ENCODE measurements at regions not wholly inside any gene's neighbourhood (a gene's known extent, or its start where the extent isn't known, plus 50 kb on each side); places are given as distances from the start of the nearest gene placed in this dataset.

DNA sequence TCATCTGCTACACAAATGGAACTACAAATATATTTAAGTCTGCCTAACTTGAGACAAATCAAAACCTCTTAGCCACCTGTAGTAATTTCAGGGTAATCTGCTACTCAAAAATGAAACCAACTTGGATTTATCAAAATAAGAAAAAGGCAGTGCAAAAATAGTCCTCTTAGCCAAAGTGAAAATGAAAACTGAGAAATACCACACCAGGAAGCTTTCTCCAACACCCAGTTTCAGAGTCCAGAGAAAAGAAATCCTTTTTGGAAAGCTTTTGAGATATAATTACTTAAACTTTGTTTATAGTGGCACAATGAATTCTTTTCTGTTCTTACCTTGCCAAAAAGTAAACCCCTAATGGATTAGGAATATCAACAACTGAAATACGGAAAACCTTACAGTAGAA is 990.4 kb downstream of the EFNA5 start:
- peak overlapping the region; percentile 68 for H3K4me2 ChIP-seq (ENCODE audit: low read length)
- no peaks in the 10 kb centered on the region for H3K27me3 ChIP-seq (ENCODE audit: control insufficient read depth, insufficient read depth, low read length)
- H3K4me1 ChIP-seq (ENCODE audit: control insufficient read depth, insufficient read depth, low read length): no peaks in the 10 kb centered on the region
- H3K9ac ChIP-seq (ENCODE audit: low read depth, low read length): peak overlapping the region; percentile 38
- no peaks in the 10 kb centered on the region for H3K36me3 ChIP-seq (ENCODE audit: insufficient read depth, low read length)
- H3K4me3 ChIP-seq (ENCODE audit: low read length): peak overlapping the region; percentile 51
- H3K9me3 ChIP-seq (replicated peaks; ENCODE audit: low read length): no peaks in the 10 kb centered on the region

DNA sequence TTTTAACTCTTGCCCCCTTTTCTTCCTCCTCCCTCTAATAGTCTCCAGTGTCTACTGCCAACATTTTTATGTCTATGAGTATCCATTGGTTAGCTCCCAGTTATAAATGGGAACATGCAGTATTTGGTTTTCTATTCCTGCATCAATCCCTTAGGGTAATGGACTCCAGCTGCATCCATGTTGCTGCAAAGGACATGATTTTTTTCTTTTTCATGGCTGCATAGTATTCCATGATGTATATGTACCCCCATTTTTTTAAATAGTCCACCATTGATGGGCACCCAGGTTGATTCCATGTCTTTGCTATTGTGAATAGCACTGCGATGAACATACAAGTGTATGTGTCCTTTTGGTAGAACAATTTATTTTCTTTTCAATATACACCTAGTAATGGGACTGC is 993.7 kb downstream of the EFNA5 start:
- H3K36me3 ChIP-seq (ENCODE audit: insufficient read depth, low read length): no peaks in the 10 kb centered on the region
- H3K9me3 ChIP-seq (replicated peaks; ENCODE audit: low read length): no peaks in the 10 kb centered on the region
- no peak overlapping the region for H3K4me2 ChIP-seq (ENCODE audit: low read length)
- H3K9ac ChIP-seq (ENCODE audit: low read depth, low read length): no peak overlapping the region
- H3K27me3 ChIP-seq (ENCODE audit: control insufficient read depth, insufficient read depth, low read length): no peaks in the 10 kb centered on the region
- H3K4me3 ChIP-seq (ENCODE audit: low read length): no peak overlapping the region
- H3K4me1 ChIP-seq (ENCODE audit: control insufficient read depth, insufficient read depth, low read length): no peaks in the 10 kb centered on the region

DNA sequence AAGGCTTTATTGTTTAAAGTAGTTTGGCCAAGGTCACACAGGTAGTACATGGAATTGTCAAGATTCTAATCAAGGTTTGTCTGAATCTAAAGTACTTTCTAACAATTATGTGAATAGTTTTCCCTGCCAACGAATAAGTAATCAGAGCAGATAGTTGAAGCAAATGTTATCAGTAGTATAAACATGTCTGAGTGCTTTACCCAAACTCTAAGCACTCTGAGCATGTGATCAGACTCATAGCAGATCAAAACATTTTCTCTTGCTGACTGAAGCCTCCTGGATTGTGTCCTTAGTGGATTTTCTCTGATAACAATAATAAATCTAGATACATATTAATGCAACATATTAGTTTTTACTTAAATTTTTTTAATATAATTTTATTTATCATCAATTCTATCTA is 995.0 kb downstream of the EFNA5 start:
- Histone ChIP-seq H3K4me1 (ENCODE audit: control insufficient read depth, insufficient read depth, low read length) (no peaks in the 10 kb centered on the region), H3K9me3 (replicated peaks; ENCODE audit: low read length) (no peaks in the 10 kb centered on the region), H3K9ac (ENCODE audit: low read depth, low read length) (no peak overlapping the region), H3K36me3 (ENCODE audit: insufficient read depth, low read length) (no peaks in the 10 kb centered on the region), H3K4me2 (ENCODE audit: low read length) (no peak overlapping the region), H3K27me3 (ENCODE audit: control insufficient read depth, insufficient read depth, low read length) (no peaks in the 10 kb centered on the region), H3K4me3 (ENCODE audit: low read length) (no peak overlapping the region)

DNA sequence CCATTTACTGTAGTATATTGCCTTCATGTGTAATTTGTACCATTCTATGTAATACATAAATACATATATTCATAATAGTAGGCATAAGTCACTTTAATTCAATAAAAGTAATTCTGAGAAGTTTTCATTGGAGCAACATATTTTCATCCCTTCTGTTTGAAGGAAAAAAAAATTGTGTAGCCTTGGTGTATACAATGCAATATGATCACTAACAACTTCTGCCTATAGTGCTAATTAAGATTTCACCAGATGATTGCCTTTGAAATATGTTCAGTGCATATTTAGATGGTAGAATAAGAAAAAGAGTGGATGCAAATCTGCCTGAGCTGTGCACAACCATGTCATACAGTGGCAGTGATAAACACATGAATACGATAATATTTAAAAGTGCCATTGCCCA is 996.8 kb downstream of the EFNA5 start:
- Histone ChIP-seq H3K9me3 (replicated peaks; ENCODE audit: low read length) (no peaks in the 10 kb centered on the region), H3K27me3 (ENCODE audit: control insufficient read depth, insufficient read depth, low read length) (no peaks in the 10 kb centered on the region), H3K4me2 (ENCODE audit: low read length) (no peak overlapping the region), H3K9ac (ENCODE audit: low read depth, low read length) (no peak overlapping the region), H3K4me3 (ENCODE audit: low read length) (no peak overlapping the region), H3K4me1 (ENCODE audit: control insufficient read depth, insufficient read depth, low read length) (no peaks in the 10 kb centered on the region), H3K36me3 (ENCODE audit: insufficient read depth, low read length) (no peaks in the 10 kb centered on the region)

DNA sequence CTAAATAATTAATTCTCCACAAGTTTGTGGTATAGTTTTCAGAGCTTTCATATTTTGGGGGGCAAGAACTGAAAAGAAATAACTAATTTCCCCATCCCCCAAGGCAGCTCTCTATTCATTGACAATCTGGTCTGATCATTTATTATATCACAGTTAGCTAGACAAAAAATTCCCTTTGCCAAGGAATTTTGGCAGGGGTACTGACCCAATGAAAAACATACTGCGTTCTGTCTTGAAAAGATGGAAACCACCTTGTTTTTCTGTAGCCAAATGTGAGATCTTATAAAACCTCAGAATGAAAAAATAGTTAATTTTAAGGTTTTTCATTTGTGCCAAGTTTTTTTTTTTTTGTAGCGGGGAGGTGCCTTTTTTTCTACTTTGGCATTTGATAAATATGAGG is 1008.9 kb downstream of the EFNA5 start:
- Histone ChIP-seq H3K9me3 (replicated peaks; ENCODE audit: low read length) (no peaks in the 10 kb centered on the region), H3K36me3 (ENCODE audit: insufficient read depth, low read length) (no peaks in the 10 kb centered on the region), H3K4me3 (ENCODE audit: low read length) (no peak overlapping the region), H3K4me2 (ENCODE audit: low read length) (no peak overlapping the region), H3K9ac (ENCODE audit: low read depth, low read length) (no peak overlapping the region), H3K27me3 (ENCODE audit: control insufficient read depth, insufficient read depth, low read length) (no peaks in the 10 kb centered on the region), H3K4me1 (ENCODE audit: control insufficient read depth, insufficient read depth, low read length) (no peaks in the 10 kb centered on the region)

DNA sequence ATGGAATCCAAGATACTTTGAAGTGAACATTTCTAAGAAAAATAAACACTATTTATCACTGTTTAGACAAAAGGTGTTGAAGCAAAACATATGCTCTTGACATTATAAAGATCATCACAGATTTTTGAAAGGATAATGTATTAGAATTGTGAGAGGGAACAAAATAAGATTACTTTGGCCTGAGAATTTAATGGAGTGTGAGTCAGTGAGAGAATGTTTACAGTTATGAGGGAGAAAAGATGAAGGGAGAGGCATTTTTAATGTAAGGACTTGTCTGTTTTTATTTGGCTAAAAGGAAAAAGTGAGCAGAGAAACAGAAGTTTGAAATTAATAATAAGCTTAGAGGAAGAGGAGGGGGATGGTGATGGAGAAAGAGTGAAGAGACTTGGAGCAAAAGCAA is 1010.1 kb downstream of the EFNA5 start:
- H3K9ac ChIP-seq (ENCODE audit: low read depth, low read length): no peak overlapping the region
- H3K9me3 ChIP-seq (replicated peaks; ENCODE audit: low read length): no peaks in the 10 kb centered on the region
- H3K27me3 ChIP-seq (ENCODE audit: control insufficient read depth, insufficient read depth, low read length): no peaks in the 10 kb centered on the region
- no peak overlapping the region for H3K4me2 ChIP-seq (ENCODE audit: low read length)
- no peak overlapping the region for H3K4me3 ChIP-seq (ENCODE audit: low read length)
- H3K4me1 ChIP-seq (ENCODE audit: control insufficient read depth, insufficient read depth, low read length): no peaks in the 10 kb centered on the region
- H3K36me3 ChIP-seq (ENCODE audit: insufficient read depth, low read length): no peaks in the 10 kb centered on the region

DNA sequence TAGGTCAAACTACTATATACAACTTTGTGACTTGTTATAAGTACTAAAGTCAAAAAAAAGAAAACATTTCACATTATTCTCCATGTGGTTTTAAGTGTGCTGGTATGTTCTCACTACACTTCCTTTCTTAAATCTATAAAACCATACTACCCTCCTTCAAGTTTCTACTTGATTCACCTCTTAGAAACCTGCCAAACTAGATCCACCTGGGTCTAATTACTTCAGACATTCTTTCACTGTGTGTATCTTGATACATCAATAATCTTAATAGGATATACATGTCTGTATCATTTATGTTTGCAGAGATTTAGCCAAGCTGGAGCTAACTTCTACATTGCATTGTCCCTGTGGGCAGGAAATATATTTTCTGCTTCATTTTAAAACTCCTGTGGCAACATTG is 1012.6 kb downstream of the EFNA5 start:
- Histone ChIP-seq H3K4me2 (ENCODE audit: low read length) (no peak overlapping the region), H3K36me3 (ENCODE audit: insufficient read depth, low read length) (no peaks in the 10 kb centered on the region), H3K9ac (ENCODE audit: low read depth, low read length) (no peak overlapping the region), H3K9me3 (replicated peaks; ENCODE audit: low read length) (peaks cover 4% of the 10 kb centered on the region), H3K4me3 (ENCODE audit: low read length) (no peak overlapping the region), H3K4me1 (ENCODE audit: control insufficient read depth, insufficient read depth, low read length) (no peaks in the 10 kb centered on the region), H3K27me3 (ENCODE audit: control insufficient read depth, insufficient read depth, low read length) (no peaks in the 10 kb centered on the region)

DNA sequence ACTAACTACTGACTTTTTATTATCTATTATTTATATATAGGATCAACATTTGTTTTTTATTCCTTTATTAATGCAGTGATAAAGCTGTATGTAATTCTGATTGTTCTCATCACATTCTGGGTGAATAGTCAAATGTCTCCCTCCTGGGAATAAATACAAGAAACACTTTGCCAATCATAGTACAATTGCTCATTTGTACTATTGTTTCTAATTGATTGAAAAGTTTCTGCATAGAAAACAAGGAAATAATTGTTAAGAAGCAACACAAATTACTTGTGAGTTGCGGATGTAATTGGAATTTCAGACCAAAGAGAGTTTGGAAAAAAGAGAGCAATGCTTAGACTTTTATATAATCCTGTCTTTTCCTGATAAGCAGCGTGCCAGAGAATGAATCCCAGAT is 1013.9 kb downstream of the EFNA5 start:
- H3K4me3 ChIP-seq (ENCODE audit: low read length): no peak overlapping the region
- H3K4me2 ChIP-seq (ENCODE audit: low read length): no peak overlapping the region
- H3K4me1 ChIP-seq (ENCODE audit: control insufficient read depth, insufficient read depth, low read length): no peaks in the 10 kb centered on the region
- H3K9me3 ChIP-seq (replicated peaks; ENCODE audit: low read length): peaks cover 4% of the 10 kb centered on the region
- H3K9ac ChIP-seq (ENCODE audit: low read depth, low read length): no peak overlapping the region
- H3K36me3 ChIP-seq (ENCODE audit: insufficient read depth, low read length): no peaks in the 10 kb centered on the region
- no peaks in the 10 kb centered on the region for H3K27me3 ChIP-seq (ENCODE audit: control insufficient read depth, insufficient read depth, low read length)

DNA sequence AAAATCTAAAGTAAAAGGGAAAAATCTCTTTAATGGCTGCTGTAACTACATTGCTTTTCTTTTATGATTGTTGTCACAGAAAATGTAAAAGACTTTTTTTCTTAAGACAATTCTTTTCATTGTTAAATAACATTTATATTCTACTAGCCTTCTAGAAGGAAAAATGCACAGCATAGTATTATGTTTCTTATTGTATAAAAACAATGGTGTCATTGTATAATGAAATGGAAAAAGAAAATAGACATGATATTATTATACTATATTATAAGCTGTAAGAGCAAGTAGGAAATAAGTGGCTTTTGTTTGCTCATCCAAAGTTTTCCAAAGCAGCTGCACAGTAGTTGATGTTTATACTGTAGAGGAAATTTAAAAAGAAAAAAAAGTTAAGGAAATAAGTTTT is 1021.7 kb downstream of the EFNA5 start:
- Histone ChIP-seq H3K4me1 (ENCODE audit: control insufficient read depth, insufficient read depth, low read length) (no peaks in the 10 kb centered on the region), H3K9ac (ENCODE audit: low read depth, low read length) (no peak overlapping the region), H3K36me3 (ENCODE audit: insufficient read depth, low read length) (no peaks in the 10 kb centered on the region), H3K4me2 (ENCODE audit: low read length) (no peak overlapping the region), H3K4me3 (ENCODE audit: low read length) (no peak overlapping the region), H3K27me3 (ENCODE audit: control insufficient read depth, insufficient read depth, low read length) (no peaks in the 10 kb centered on the region), H3K9me3 (replicated peaks; ENCODE audit: low read length) (no peaks in the 10 kb centered on the region)

DNA sequence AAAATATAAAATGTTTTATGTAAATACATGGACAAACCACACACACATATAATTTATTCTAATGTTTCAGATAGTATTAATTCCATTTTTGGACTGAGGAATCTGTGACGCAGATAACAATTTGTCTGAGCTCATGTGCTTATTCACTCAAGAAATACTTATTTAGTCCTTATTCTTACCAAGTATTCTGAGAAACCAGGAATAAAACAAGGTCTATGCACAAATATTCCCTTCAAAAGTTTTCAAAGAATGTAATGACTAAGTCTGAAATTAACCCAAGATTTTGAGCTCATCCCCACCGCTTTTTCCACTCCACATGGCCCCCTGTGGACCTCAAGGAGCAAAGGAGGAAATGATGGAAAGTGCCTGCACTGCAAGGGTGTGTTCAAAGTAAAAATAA is 1022.3 kb downstream of the EFNA5 start:
- Histone ChIP-seq H3K36me3 (ENCODE audit: insufficient read depth, low read length) (no peaks in the 10 kb centered on the region), H3K9me3 (replicated peaks; ENCODE audit: low read length) (no peaks in the 10 kb centered on the region), H3K4me3 (ENCODE audit: low read length) (no peak overlapping the region), H3K4me1 (ENCODE audit: control insufficient read depth, insufficient read depth, low read length) (no peaks in the 10 kb centered on the region), H3K4me2 (ENCODE audit: low read length) (no peak overlapping the region), H3K9ac (ENCODE audit: low read depth, low read length) (no peak overlapping the region), H3K27me3 (ENCODE audit: control insufficient read depth, insufficient read depth, low read length) (no peaks in the 10 kb centered on the region)

DNA sequence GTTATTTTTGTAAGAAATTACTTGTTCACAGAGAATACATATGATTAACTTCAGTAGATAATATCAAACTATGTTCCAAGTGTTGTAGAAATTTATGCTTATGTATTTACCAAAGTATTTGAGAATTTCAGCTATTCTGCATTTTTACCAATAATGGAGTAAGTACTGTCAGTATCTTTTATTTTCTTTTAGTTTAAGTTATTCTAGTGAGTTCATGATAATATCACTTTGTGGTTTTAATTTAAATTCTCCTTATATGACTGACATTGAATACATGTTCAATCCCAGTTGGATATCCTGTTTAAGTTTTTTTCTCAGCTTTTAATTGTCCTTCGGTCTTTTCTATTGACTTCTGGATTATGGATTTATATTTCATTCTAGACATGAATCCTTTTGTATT is 1024.6 kb downstream of the EFNA5 start:
- Histone ChIP-seq H3K27me3 (ENCODE audit: control insufficient read depth, insufficient read depth, low read length) (no peaks in the 10 kb centered on the region), H3K9ac (ENCODE audit: low read depth, low read length) (no peak overlapping the region), H3K9me3 (replicated peaks; ENCODE audit: low read length) (no peaks in the 10 kb centered on the region), H3K4me3 (ENCODE audit: low read length) (no peak overlapping the region), H3K36me3 (ENCODE audit: insufficient read depth, low read length) (no peaks in the 10 kb centered on the region), H3K4me1 (ENCODE audit: control insufficient read depth, insufficient read depth, low read length) (no peaks in the 10 kb centered on the region), H3K4me2 (ENCODE audit: low read length) (no peak overlapping the region)

DNA sequence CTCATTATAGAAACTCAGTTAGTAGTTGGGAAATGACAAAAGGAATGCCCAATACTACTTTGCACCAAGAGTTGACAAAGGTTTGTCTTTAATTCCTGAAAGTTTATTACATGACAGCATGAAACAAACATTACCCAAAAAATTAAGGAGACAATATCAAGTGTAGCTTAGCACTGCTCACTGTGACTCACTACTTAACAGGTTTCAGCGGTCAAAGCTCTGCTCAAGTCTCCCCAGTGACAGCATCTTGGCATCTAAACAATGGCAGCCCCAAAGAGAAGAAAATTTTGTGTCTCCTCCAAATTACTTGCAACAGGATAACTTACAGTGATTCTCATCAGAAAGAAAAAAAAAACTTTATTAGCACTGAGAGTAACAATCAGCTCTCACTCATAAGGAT is 1030.2 kb downstream of the EFNA5 start:
- Histone ChIP-seq H3K9ac (ENCODE audit: low read depth, low read length) (no peak overlapping the region), H3K9me3 (replicated peaks; ENCODE audit: low read length) (no peaks in the 10 kb centered on the region), H3K4me3 (ENCODE audit: low read length) (no peak overlapping the region), H3K27me3 (ENCODE audit: control insufficient read depth, insufficient read depth, low read length) (no peaks in the 10 kb centered on the region), H3K4me2 (ENCODE audit: low read length) (no peak overlapping the region), H3K36me3 (ENCODE audit: insufficient read depth, low read length) (no peaks in the 10 kb centered on the region), H3K4me1 (ENCODE audit: control insufficient read depth, insufficient read depth, low read length) (no peaks in the 10 kb centered on the region)

DNA sequence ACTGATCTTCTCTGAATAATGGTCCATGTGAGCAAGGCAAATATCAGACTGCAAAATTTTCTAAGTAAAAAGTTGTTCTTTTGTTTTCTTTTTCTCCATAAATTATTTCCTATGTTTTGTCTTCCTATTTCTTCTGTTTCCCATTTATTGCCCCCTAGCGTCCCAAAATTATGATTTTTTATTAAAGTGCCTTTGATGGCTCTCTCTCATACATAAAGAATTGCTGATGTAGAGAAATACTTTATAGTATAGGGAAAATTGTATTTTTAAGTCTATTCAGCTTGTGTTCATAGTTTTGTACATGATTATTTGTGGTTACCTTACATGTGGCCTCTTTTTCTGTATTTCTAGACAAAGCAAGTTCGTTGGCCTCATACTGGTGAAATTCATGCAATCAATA is 1031.2 kb downstream of the EFNA5 start:
- no peaks in the 10 kb centered on the region for H3K27me3 ChIP-seq (ENCODE audit: control insufficient read depth, insufficient read depth, low read length)
- H3K4me2 ChIP-seq (ENCODE audit: low read length): no peak overlapping the region
- H3K9me3 ChIP-seq (replicated peaks; ENCODE audit: low read length): no peaks in the 10 kb centered on the region
- H3K4me3 ChIP-seq (ENCODE audit: low read length): no peak overlapping the region
- no peak overlapping the region for H3K9ac ChIP-seq (ENCODE audit: low read depth, low read length)
- peaks cover 2% of the 10 kb centered on the region for H3K4me1 ChIP-seq (ENCODE audit: control insufficient read depth, insufficient read depth, low read length)
- H3K36me3 ChIP-seq (ENCODE audit: insufficient read depth, low read length): no peaks in the 10 kb centered on the region

Measured in skeletal muscle satellite cell (primary cell).